ENCODE measurements at regions not wholly inside any gene's neighbourhood (a gene's known extent, or its start where the extent isn't known, plus 50 kb on each side); places are given as distances from the start of the nearest gene placed in this dataset.

- CTCF ChIA-PET: no interaction called here
- Histone ChIP-seq H3K9me3 (no peaks in the 10 kb centered on the region), H3K27me3 (ENCODE audit: insufficient read depth) (no peaks in the 10 kb centered on the region), H3K4me1 (ENCODE audit: control insufficient read depth in 1 of 2, insufficient read depth in 2 of 2, low read depth in 1 of 2, low read length in 1 of 2) (no peaks in the 10 kb centered on the region; a peak in 1 of 4 replicates), H3K4me3 (ENCODE audit: low read depth in 2 of 2, low read length in 1 of 2) (no peak overlapping the region), H2AFZ (ENCODE audit: low read depth) (no peak overlapping the region), H3K4me2 (no peak overlapping the region), H3F3A (replicated peaks; ENCODE audit: insufficient read depth) (no peaks in the 10 kb centered on the region), H3K36me3 (replicated peaks in 1 of 2; ENCODE audit: control insufficient read depth in 1 of 2, insufficient read depth in 2 of 2, low read length in 1 of 2) (no peaks in the 10 kb centered on the region), H3K79me2 (ENCODE audit: insufficient read depth) (no peaks in the 10 kb centered on the region), H3K9me2 (0 out of 2 replicates have a peak, but pooled peaks cover 3% of the 10 kb centered on the region), H3K27ac (ENCODE audit: low read depth in 2 of 2, low read length in 1 of 2) (peak overlapping the region in 1 of 2 experiments; percentile 86; a peak in 1 of 4 replicates), H3K9ac (no peak overlapping the region), H4K20me1 (ENCODE audit: insufficient read depth) (no peaks in the 10 kb centered on the region)
- WGBS (ENCODE audit: low lambda C conversion rate): 0% methylated on average over 1 of the region's 1 CpG
- POLR2A ChIA-PET: no interaction called here
- no peak for DNase-seq
- TF ChIP-seq TCF12 (IDR thresholded peaks at IDR 0.05) (no peak), USF1 (IDR thresholded peaks at IDR 0.05; ENCODE audit: borderline replicate concordance, low read depth) (no peak), RXRA (IDR thresholded peaks at IDR 0.05; ENCODE audit: borderline replicate concordance, low read depth) (no peak), MEF2A (IDR thresholded peaks at IDR 0.05; ENCODE audit: borderline replicate concordance, low read depth) (no peak), JUND (IDR thresholded peaks at IDR 0.05) (no peak)
These were observed 95.3 kb upstream of the SLC27A6 start for GRCh38 chr5:128869970-128870369.

- DNase-seq: no peak
- no peak for TF ChIP-seq JUND (IDR thresholded peaks at IDR 0.05)
- TF ChIP-seq RAD21 (IDR thresholded peaks at IDR 0.05; ENCODE audit: low read length): no peak
- no peak for TF ChIP-seq EZH2phosphoT487 (IDR thresholded peaks at IDR 0.05; ENCODE audit: borderline replicate concordance, low read depth)
- no peak for TF ChIP-seq RFX5 (IDR thresholded peaks at IDR 0.05; ENCODE audit: low read length)
- TF ChIP-seq IRF3 (IDR thresholded peaks at IDR 0.05; ENCODE audit: low read depth, low read length): no peak
- TF ChIP-seq USF2 (IDR thresholded peaks at IDR 0.05; ENCODE audit: borderline replicate concordance, low read depth, low read length): no peak
- no peak for TF ChIP-seq USF1 (IDR thresholded peaks at IDR 0.05; ENCODE audit: borderline replicate concordance, low read depth)
- no peak for TF ChIP-seq FOXM1 (IDR thresholded peaks at IDR 0.05; ENCODE audit: low read depth)
- POLR2A ChIA-PET: no interaction called here
These were observed 94.9 kb upstream of the SLC27A6 start for GRCh38 chr5:128870373-128870772.

More at GRCh38 chr5:128870373-128870772, 94.9 kb upstream of the SLC27A6 start:
- H3K79me2 ChIP-seq (ENCODE audit: insufficient read depth): no peaks in the 10 kb centered on the region
- H3K4me1 ChIP-seq (ENCODE audit: control insufficient read depth in 1 of 2, insufficient read depth in 2 of 2, low read depth in 1 of 2, low read length in 1 of 2): no peaks in the 10 kb centered on the region; a peak in 1 of 4 replicates
- no peaks in the 10 kb centered on the region for H3K36me3 ChIP-seq (replicated peaks in 1 of 2; ENCODE audit: control insufficient read depth in 1 of 2, insufficient read depth in 2 of 2, low read length in 1 of 2)
- H3K9me2 ChIP-seq: 0 out of 2 replicates have a peak, but pooled peaks cover 3% of the 10 kb centered on the region
- H3K4me2 ChIP-seq: no peak overlapping the region
- no peaks in the 10 kb centered on the region for H3K9me3 ChIP-seq
- no peak overlapping the region for H2AFZ ChIP-seq (ENCODE audit: low read depth)
- no peaks in the 10 kb centered on the region for H3K27me3 ChIP-seq (ENCODE audit: insufficient read depth)
- H3F3A ChIP-seq (replicated peaks; ENCODE audit: insufficient read depth): no peaks in the 10 kb centered on the region
- WGBS (ENCODE audit: low lambda C conversion rate): 11% methylated on average over 5 of the region's 5 CpGs
- peak overlapping the region in 1 of 2 experiments; percentile 89; a peak in 1 of 4 replicates for H3K27ac ChIP-seq (ENCODE audit: low read depth in 2 of 2, low read length in 1 of 2)
- CTCF ChIA-PET: no interaction called here
- no peaks in the 10 kb centered on the region for H4K20me1 ChIP-seq (ENCODE audit: insufficient read depth)
- H3K9ac ChIP-seq: no peak overlapping the region
- H3K4me3 ChIP-seq (ENCODE audit: low read depth in 2 of 2, low read length in 1 of 2): no peak overlapping the region
